Erythroblast (primary cell): ENCODE measurements at regions not wholly inside any gene's neighbourhood (a gene's known extent, or its start where the extent isn't known, plus 50 kb on each side); places are given as distances from the start of the nearest gene placed in this dataset.
"Not testable (repeated sequence)": the region's sequence is repeated elsewhere in the genome, so short reads cannot be mapped to it uniquely, and the experiment has no call there.

Source experiments
- DNase-seq, 2 experiments: peaks; one replicate each; lab custom pipeline; 2025; lab: John Stamatoyannopoulos, UW
- GATA1 ChIP-seq: IDR thresholded peaks from 2 replicates; pipeline ENCODE4 v1.6.1; 2011; ENCODE audit warnings: low read depth, mild to moderate bottlenecking, control low read depth, low read length, moderate library complexity
- POLR2A ChIP-seq: IDR thresholded peaks from 2 replicates; pipeline ENCODE4 v1.6.1; 2011; ENCODE audit warnings: mild to moderate bottlenecking, low read length

- TF ChIP-seq POLR2A: no peak
- no peak for TF ChIP-seq GATA1
- no peak for DNase-seq
Measured at GRCh38 chr4:12459126-12459525, 1025.0 kb downstream of the RAB28 start.

GRCh38 chr4:12458621-12459020 is 1025.5 kb downstream of the RAB28 start:
- TF ChIP-seq POLR2A: no peak
- no peak for TF ChIP-seq GATA1
- DNase-seq: no peak

- TF ChIP-seq POLR2A (no peak), GATA1 (no peak)
- DNase-seq: no peak
Measured at GRCh38 chr4:12452291-12452690, 1023.6 kb upstream of the HS3ST1 start.

GRCh38 chr4:12447451-12447850 is 1018.8 kb upstream of the HS3ST1 start:
- DNase-seq: no peak
- no peak for TF ChIP-seq POLR2A
- no peak for TF ChIP-seq GATA1

GRCh38 chr4:12446657-12447185 is 1018.0 kb upstream of the HS3ST1 start:
- TF ChIP-seq POLR2A (no peak), GATA1 (no peak)
- no peak for DNase-seq

GRCh38 chr4:12446256-12446655 is 1017.6 kb upstream of the HS3ST1 start:
- TF ChIP-seq GATA1 (no peak), POLR2A (no peak)
- no peak for DNase-seq

- no peak for TF ChIP-seq GATA1
- no peak for TF ChIP-seq POLR2A
- DNase-seq: no peak
Measured at GRCh38 chr4:12445711-12446235, 1017.1 kb upstream of the HS3ST1 start.

- no peak for TF ChIP-seq GATA1
- TF ChIP-seq POLR2A: no peak
- DNase-seq: no peak
Measured at GRCh38 chr4:12439633-12440305, 1011.1 kb upstream of the HS3ST1 start.

- DNase-seq: not testable (repeated sequence)
Measured at GRCh38 chr4:12431259-12431658, 1002.6 kb upstream of the HS3ST1 start.

GRCh38 chr4:12421364-12421763 is 992.7 kb upstream of the HS3ST1 start:
- TF ChIP-seq GATA1 (no peak), POLR2A (no peak)
- DNase-seq: no peak

GRCh38 chr4:12416755-12417154 is 988.1 kb upstream of the HS3ST1 start:
- TF ChIP-seq POLR2A: no peak
- TF ChIP-seq GATA1: no peak
- no peak for DNase-seq

- no peak for DNase-seq
- TF ChIP-seq GATA1 (no peak), POLR2A (no peak)
Measured at GRCh38 chr4:12414181-12414812, 985.6 kb upstream of the HS3ST1 start.

- DNase-seq: no peak
Measured at GRCh38 chr4:12411072-12411471, 982.4 kb upstream of the HS3ST1 start.

GRCh38 chr4:12409507-12410190 is 981.0 kb upstream of the HS3ST1 start:
- no peak for TF ChIP-seq GATA1
- no peak for TF ChIP-seq POLR2A
- no peak for DNase-seq

More at GRCh38 chr4:12411072-12411471, 982.4 kb upstream of the HS3ST1 start:
- TF ChIP-seq GATA1 (no peak), POLR2A (no peak)
